ENCODE measurements at regions not wholly inside any gene's neighbourhood (a gene's known extent, or its start where the extent isn't known, plus 50 kb on each side); places are given as distances from the start of the nearest gene placed in this dataset.

DNA sequence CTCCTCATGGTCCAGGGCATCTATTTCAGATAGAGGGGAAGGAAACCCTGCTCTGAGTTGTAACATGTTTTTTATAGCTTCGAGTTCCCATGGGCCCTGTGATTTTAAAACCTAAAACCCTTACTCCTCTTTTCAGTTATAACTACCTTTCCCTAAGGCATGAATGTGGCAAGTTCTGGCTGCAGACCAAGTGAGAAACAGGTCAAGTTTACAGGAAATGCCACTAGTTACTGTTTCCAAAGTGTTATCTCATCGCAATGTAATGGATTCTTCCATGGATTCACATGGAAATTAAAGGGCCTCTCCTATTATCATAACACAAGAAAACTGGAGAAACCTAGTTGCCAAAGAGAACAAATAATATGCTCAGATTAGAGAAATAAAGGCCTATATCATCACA, 574.5 kb upstream of the GRAMD2B start:
- H3K36me3 ChIP-seq: no peaks in the 10 kb centered on the region
- no peak for DNase-seq
- H3K27ac ChIP-seq: no peak overlapping the region
- no peaks in the 10 kb centered on the region for H3K4me1 ChIP-seq
- H3K4me3 ChIP-seq: no peak overlapping the region
- intact Hi-C loops (cut with DNase I): no loop called here
- H3K9me3 ChIP-seq: no peaks in the 10 kb centered on the region
- no peak for ATAC-seq
- TF ChIP-seq, protein P1, sequence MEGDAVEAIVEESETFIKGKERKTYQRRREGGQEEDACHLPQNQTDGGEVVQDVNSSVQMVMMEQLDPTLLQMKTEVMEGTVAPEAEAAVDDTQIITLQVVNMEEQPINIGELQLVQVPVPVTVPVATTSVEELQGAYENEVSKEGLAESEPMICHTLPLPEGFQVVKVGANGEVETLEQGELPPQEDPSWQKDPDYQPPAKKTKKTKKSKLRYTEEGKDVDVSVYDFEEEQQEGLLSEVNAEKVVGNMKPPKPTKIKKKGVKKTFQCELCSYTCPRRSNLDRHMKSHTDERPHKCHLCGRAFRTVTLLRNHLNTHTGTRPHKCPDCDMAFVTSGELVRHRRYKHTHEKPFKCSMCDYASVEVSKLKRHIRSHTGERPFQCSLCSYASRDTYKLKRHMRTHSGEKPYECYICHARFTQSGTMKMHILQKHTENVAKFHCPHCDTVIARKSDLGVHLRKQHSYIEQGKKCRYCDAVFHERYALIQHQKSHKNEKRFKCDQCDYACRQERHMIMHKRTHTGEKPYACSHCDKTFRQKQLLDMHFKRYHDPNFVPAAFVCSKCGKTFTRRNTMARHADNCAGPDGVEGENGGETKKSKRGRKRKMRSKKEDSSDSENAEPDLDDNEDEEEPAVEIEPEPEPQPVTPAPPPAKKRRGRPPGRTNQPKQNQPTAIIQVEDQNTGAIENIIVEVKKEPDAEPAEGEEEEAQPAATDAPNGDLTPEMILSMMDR (IDR thresholded peaks at IDR 0.05): no peak
- H3K27me3 ChIP-seq (ENCODE audit: low read depth): no peaks in the 10 kb centered on the region

DNA sequence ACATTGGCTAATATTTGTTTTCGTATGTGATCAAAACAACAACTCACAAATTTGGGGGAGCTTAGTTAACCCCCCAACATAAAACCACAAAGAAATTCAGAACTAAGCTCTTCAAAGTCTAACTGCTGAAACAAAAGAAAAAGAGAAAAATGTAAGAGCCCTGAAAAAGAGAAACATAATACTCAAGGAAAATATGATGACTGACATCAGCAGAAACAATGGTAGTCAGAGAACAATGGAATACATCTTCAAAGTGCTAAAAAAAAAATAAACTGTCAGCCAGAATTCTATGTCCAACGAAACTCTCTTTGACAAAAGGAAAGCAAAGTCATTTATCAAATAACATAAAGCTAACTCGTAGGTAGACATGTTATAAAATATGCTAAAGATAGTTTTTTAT, 566.3 kb upstream of the GRAMD2B start:
- Histone ChIP-seq H3K27me3 (ENCODE audit: low read depth) (no peaks in the 10 kb centered on the region), H3K4me3 (no peak overlapping the region), H3K9me3 (no peaks in the 10 kb centered on the region), H3K27ac (no peak overlapping the region), H3K36me3 (no peaks in the 10 kb centered on the region), H3K4me1 (no peaks in the 10 kb centered on the region)
- intact Hi-C loops (cut with DNase I): no loop called here
- ATAC-seq (no peak), DNase-seq (no peak)
- TF ChIP-seq, protein P1 (IDR thresholded peaks at IDR 0.05): no peak

DNA sequence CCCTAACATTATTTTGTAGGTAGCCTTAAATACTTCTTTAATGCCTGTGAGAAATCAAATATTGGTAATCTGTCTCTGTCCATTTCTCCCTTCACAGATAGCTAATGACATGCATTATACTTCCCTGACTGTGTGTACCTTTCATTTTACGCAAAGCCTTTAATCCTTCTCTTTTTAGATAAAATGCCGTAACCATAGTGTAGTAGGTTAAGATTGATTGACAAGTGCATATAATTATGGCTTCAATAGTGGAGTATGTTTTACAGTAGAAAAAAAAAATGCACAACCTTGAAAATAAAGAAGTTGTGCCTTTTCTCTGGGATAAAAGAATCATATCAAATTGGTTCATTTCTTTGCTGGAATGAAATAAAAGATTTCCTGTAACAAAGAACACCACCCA, 559.6 kb upstream of the GRAMD2B start:
- no peaks in the 10 kb centered on the region for H3K9me3 ChIP-seq
- H3K4me3 ChIP-seq: no peak overlapping the region
- H3K27ac ChIP-seq: no peak overlapping the region
- H3K36me3 ChIP-seq: no peaks in the 10 kb centered on the region
- no peaks in the 10 kb centered on the region for H3K4me1 ChIP-seq
- intact Hi-C loops (cut with DNase I): no loop called here
- no peak for ATAC-seq
- H3K27me3 ChIP-seq (ENCODE audit: low read depth): no peaks in the 10 kb centered on the region
- no peak for DNase-seq
- TF ChIP-seq, protein P1 (IDR thresholded peaks at IDR 0.05): no peak

DNA sequence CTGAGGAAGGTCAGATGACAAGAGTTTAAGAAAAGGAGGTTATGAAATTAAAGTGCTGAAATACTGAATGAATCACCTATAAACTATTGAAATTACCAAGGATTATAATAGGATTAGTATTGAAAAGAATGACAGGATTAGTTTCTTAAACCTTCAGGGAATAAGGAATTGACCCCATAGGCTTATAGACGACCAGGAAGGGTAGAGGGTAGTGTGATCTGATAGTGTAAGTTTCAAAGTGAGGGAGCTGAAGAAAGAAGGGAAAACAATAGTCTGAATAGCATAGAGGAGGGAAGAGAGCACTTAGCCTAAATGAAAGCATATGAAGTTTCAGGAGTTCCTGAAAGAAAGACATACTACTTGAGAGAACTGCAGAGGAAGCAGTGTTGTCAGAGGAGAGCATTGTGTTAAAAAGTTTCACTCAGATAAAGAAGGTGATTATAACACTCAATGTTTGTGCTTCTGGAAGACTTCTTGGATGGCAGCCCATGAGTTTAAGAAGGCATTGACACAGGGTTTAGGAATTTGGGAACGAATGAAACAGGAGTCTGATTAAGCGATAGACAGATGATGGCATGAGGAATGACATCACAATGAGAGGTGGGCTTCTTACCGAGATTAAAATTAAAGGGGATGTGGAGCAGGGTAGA, 557.9 kb upstream of the GRAMD2B start:
- Histone ChIP-seq H3K4me1 (no peaks in the 10 kb centered on the region), H3K36me3 (no peaks in the 10 kb centered on the region), H3K27ac (no peak overlapping the region), H3K27me3 (ENCODE audit: low read depth) (no peaks in the 10 kb centered on the region), H3K4me3 (no peak overlapping the region), H3K9me3 (no peaks in the 10 kb centered on the region)
- intact Hi-C loops (cut with DNase I): no loop called here
- DNase-seq (no peak), ATAC-seq (no peak)
- TF ChIP-seq, protein P1 (IDR thresholded peaks at IDR 0.05): no peak

DNA sequence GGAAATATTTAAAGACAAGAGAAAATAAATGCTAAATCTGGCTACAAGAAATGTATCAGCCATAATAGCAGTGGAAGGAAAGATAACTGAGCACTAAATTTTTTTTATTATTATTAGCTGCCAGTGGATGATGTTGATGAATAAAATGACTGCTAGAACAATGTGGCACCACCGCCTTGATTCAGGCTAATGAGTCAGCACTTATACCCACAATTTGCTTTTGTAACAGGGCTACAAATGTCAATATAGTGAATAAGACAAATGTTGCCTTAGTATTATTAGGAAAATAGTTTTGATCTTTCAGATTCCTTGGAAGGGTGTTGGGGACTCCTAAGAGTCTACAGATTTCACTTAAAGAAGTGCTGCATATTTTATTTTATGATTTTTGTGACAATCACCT, 555.2 kb upstream of the GRAMD2B start:
- Histone ChIP-seq H3K9me3 (no peaks in the 10 kb centered on the region), H3K4me1 (no peaks in the 10 kb centered on the region), H3K27me3 (ENCODE audit: low read depth) (no peaks in the 10 kb centered on the region), H3K4me3 (no peak overlapping the region), H3K36me3 (no peaks in the 10 kb centered on the region), H3K27ac (no peak overlapping the region)
- ATAC-seq: no peak
- TF ChIP-seq, protein P1 (IDR thresholded peaks at IDR 0.05): no peak
- DNase-seq: no peak
- intact Hi-C loops (cut with DNase I): no loop called here
